HFFc6 (cell line): ENCODE measurements at regions not wholly inside any gene's neighbourhood (a gene's known extent, or its start where the extent isn't known, plus 50 kb on each side); places are given as distances from the start of the nearest gene placed in this dataset.

ENCODE experiments used
- DNase-seq: peaks from one replicate; pipeline ENCODE4 v3.0.0-alpha.2; 2018
- H3K27ac Mint-ChIP-seq: 2 replicates; pipeline ENCODE4 v1.8.0; 2020; ENCODE audit warnings: mild to moderate bottlenecking, mixed read lengths
- H3K27me3 Mint-ChIP-seq: 2 replicates; pipeline ENCODE4 v1.8.0; 2021; ENCODE audit warnings: mild to moderate bottlenecking, moderate library complexity, mixed read lengths; ENCODE audit not compliant: insufficient read depth
- H3K36me3 Mint-ChIP-seq: 2 replicates; pipeline ENCODE4 v1.8.0; 2021; ENCODE audit warnings: low read depth, mixed read lengths
- H3K4me1 Mint-ChIP-seq: 2 replicates; pipeline ENCODE4 v1.8.0; 2020; ENCODE audit warnings: low read depth, mixed read lengths
- H3K4me3 Mint-ChIP-seq: 2 replicates; pipeline ENCODE4 v1.8.0; 2020; ENCODE audit warnings: mild to moderate bottlenecking, moderate library complexity, mixed read lengths
- H3K9me3 Mint-ChIP-seq: 2 replicates; pipeline ENCODE4 v1.8.0; 2020; ENCODE audit warnings: mild to moderate bottlenecking, mixed read lengths
- CTCF ChIP-seq: fragments of 200-600 bp; sonication (generic); IDR thresholded peaks from 2 replicates; pipeline ENCODE4 v1.5.0; 2021; ENCODE audit warnings: antibody characterized with exemption, mild to moderate bottlenecking

GRCh38 chr6:111951497-111952085, 78.3 kb upstream of the FYN start:
- peaks cover 27% of the 10 kb centered on the region for H3K4me1 Mint-ChIP-seq
- no peak for TF ChIP-seq CTCF
- H3K36me3 Mint-ChIP-seq, result no peaks in the 10 kb centered on the region
- no peak overlapping the region for H3K4me3 Mint-ChIP-seq
- peaks cover 6% of the 10 kb centered on the region for H3K27me3 Mint-ChIP-seq
- no peak for DNase-seq
- H3K9me3 Mint-ChIP-seq, result no peaks in the 10 kb centered on the region
- no peak overlapping the region for H3K27ac Mint-ChIP-seq

- no peak overlapping the region for H3K27ac Mint-ChIP-seq
- H3K9me3 Mint-ChIP-seq, result no peaks in the 10 kb centered on the region
- H3K27me3 Mint-ChIP-seq, result peaks cover 6% of the 10 kb centered on the region
- H3K4me1 Mint-ChIP-seq, result peaks cover 27% of the 10 kb centered on the region
- no peak overlapping the region for H3K4me3 Mint-ChIP-seq
- TF ChIP-seq CTCF, result no peak
- DNase-seq, result no peak
- H3K36me3 Mint-ChIP-seq, result no peaks in the 10 kb centered on the region
These were observed 79.0 kb upstream of the FYN start for GRCh38 chr6:111952274-111952673.

- no peak overlapping the region for H3K4me3 Mint-ChIP-seq
- no peak for DNase-seq
- peaks cover 27% of the 10 kb centered on the region for H3K4me1 Mint-ChIP-seq
- no peak for TF ChIP-seq CTCF
- H3K27ac Mint-ChIP-seq, result peak overlapping the region; percentile 13
- no peaks in the 10 kb centered on the region for H3K9me3 Mint-ChIP-seq
- peaks cover 4% of the 10 kb centered on the region for H3K27me3 Mint-ChIP-seq
- H3K36me3 Mint-ChIP-seq, result no peaks in the 10 kb centered on the region
These were observed 79.7 kb upstream of the FYN start for GRCh38 chr6:111952821-111953540.

- DNase-seq, result no peak
- H3K9me3 Mint-ChIP-seq, result no peaks in the 10 kb centered on the region
- peaks cover 7% of the 10 kb centered on the region for H3K27me3 Mint-ChIP-seq
- H3K27ac Mint-ChIP-seq, result no peak overlapping the region
- no peaks in the 10 kb centered on the region for H3K36me3 Mint-ChIP-seq
- H3K4me1 Mint-ChIP-seq, result peaks cover 19% of the 10 kb centered on the region
- TF ChIP-seq CTCF, result no peak
- H3K4me3 Mint-ChIP-seq, result no peak overlapping the region
These were observed 82.8 kb upstream of the FYN start for GRCh38 chr6:111956098-111956497.

GRCh38 chr6:111957623-111958315, 84.5 kb upstream of the FYN start:
- DNase-seq, result no peak
- H3K27ac Mint-ChIP-seq, result no peak overlapping the region
- H3K4me1 Mint-ChIP-seq, result peaks cover 9% of the 10 kb centered on the region
- no peak for TF ChIP-seq CTCF
- H3K27me3 Mint-ChIP-seq, result peaks cover 7% of the 10 kb centered on the region
- H3K9me3 Mint-ChIP-seq, result no peaks in the 10 kb centered on the region
- H3K36me3 Mint-ChIP-seq, result no peaks in the 10 kb centered on the region
- H3K4me3 Mint-ChIP-seq, result no peak overlapping the region
